GM21381 (cell line): ENCODE measurements at regions not wholly inside any gene's neighbourhood (a gene's known extent, or its start where the extent isn't known, plus 50 kb on each side); places are given as distances from the start of the nearest gene placed in this dataset.

Experiments used
- ATAC-seq: cut with Tn5 transposase; IDR thresholded peaks from one replicate; pipeline ENCODE4 v1.9.1; 2021; ENCODE audit warnings: mild to moderate bottlenecking, moderate library complexity; ENCODE audit not compliant: unreplicated experiment

- ATAC-seq: no peak
Observed at GRCh38 chr5:92599217-92599810, 981.7 kb downstream of the NR2F1-AS1 start.

- ATAC-seq: no peak
Observed at GRCh38 chr5:92594031-92594430, 987.0 kb downstream of the NR2F1-AS1 start.

GRCh38 chr5:92588876-92589275 is 992.1 kb downstream of the NR2F1-AS1 start:
- ATAC-seq: no peak

GRCh38 chr5:92581690-92582089 is 999.3 kb downstream of the NR2F1-AS1 start:
- ATAC-seq: no peak

- ATAC-seq: no peak
Observed at GRCh38 chr5:92581249-92581648, 999.8 kb downstream of the NR2F1-AS1 start.

GRCh38 chr5:92580814-92581213 is 1000.2 kb downstream of the NR2F1-AS1 start:
- ATAC-seq: no peak

- no peak for ATAC-seq
Observed at GRCh38 chr5:92574023-92574422, 1007.0 kb downstream of the NR2F1-AS1 start.

- ATAC-seq: no peak
Observed at GRCh38 chr5:92568522-92568921, 1012.5 kb downstream of the NR2F1-AS1 start.

GRCh38 chr5:92567831-92568450 is 1013.1 kb downstream of the NR2F1-AS1 start:
- ATAC-seq: no peak

- ATAC-seq: no peak
Observed at GRCh38 chr5:92566113-92566786, 1014.8 kb downstream of the NR2F1-AS1 start.

GRCh38 chr5:92565673-92566072 is 1015.3 kb downstream of the NR2F1-AS1 start:
- no peak for ATAC-seq

GRCh38 chr5:92562065-92562464 is 1019.0 kb downstream of the NR2F1-AS1 start:
- ATAC-seq: no peak

GRCh38 chr5:92561411-92561959 is 1019.5 kb downstream of the NR2F1-AS1 start:
- no peak for ATAC-seq

- ATAC-seq: no peak
Observed at GRCh38 chr5:92560698-92561401, 1020.2 kb downstream of the NR2F1-AS1 start.

GRCh38 chr5:92559781-92560180 is 1021.2 kb downstream of the NR2F1-AS1 start:
- ATAC-seq: no peak

- ATAC-seq: no peak
Observed at GRCh38 chr5:92559331-92559730, 1021.7 kb downstream of the NR2F1-AS1 start.

GRCh38 chr5:92556747-92557146 is 1024.3 kb downstream of the NR2F1-AS1 start:
- ATAC-seq: no peak

- no peak for ATAC-seq
Observed at GRCh38 chr5:92554447-92555085, 1026.5 kb downstream of the NR2F1-AS1 start.

- ATAC-seq: no peak
Observed at GRCh38 chr5:92553326-92553725, 1027.7 kb downstream of the NR2F1-AS1 start.

GRCh38 chr5:92552206-92553160 is 1028.5 kb downstream of the NR2F1-AS1 start:
- ATAC-seq: no peak
